NCI-H82 treated with DMSO at 0.1 percent for 48 hours (cell line): ENCODE measurements at regions not wholly inside any gene's neighbourhood (a gene's known extent, or its start where the extent isn't known, plus 50 kb on each side); places are given as distances from the start of the nearest gene placed in this dataset.

Source experiments
- DNase-seq: peaks from one replicate; lab custom pipeline; 2025; ENCODE audit not compliant: unreplicated experiment; lab: John Stamatoyannopoulos, UW

DNA sequence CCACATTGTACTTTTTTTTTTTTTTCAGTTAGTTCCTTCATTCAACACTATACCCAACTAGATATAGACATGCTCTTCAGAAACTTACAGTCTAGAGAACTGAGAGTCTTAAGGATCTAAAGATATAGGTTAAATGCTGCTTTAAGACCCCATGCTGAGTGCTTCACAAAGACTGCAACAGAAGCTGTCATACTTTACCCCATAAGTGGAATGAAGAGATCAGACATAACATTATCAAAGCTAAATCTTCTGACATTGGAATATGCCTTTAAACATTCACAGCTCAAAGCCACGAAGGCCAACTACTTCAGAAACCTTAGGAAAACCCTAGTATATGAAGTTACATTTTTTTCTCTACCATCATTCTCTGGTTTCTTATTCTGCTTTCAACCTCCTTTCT lies 666.4 kb downstream of the KCNT2 start:
- no peak for DNase-seq

DNA sequence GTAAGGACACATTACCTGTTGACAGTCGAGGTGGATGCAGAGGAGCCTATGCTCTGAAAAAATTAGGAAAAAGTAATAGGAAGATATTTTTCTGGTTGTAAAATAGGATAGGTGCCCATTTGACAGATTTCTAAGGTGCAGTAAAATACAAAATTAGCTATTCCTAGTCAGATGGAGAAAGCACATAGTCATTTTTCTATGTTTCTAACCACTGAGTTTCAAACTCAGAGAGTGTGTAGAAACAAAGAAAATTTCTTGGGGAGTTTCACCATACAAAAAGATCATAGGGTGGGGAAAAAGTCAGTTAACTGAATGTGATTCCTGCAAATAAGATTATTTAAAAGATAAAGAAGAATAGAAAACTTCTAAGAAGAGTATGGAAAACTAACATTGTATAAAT lies 666.9 kb downstream of the KCNT2 start:
- no peak for DNase-seq

DNA sequence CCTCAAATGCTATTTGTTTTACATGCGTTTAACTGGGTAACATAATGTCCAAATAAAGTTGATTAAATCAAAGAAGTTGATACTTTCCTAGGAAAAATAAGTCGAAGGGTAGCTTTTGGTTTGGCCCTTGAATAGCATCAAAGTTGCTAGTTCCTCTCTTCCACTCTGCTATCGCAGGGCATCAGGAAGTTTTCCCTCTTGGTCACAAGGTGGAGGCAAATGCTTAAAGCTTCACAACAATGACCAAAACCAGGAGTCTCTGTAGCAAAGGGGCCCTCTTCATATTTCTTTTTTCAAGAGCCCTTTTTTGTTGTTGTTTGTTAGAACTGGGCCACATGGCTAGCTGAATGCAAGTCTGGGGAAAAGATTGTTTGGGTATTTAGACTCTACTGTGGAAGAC lies 668.4 kb downstream of the KCNT2 start:
- DNase-seq, result no peak

DNA sequence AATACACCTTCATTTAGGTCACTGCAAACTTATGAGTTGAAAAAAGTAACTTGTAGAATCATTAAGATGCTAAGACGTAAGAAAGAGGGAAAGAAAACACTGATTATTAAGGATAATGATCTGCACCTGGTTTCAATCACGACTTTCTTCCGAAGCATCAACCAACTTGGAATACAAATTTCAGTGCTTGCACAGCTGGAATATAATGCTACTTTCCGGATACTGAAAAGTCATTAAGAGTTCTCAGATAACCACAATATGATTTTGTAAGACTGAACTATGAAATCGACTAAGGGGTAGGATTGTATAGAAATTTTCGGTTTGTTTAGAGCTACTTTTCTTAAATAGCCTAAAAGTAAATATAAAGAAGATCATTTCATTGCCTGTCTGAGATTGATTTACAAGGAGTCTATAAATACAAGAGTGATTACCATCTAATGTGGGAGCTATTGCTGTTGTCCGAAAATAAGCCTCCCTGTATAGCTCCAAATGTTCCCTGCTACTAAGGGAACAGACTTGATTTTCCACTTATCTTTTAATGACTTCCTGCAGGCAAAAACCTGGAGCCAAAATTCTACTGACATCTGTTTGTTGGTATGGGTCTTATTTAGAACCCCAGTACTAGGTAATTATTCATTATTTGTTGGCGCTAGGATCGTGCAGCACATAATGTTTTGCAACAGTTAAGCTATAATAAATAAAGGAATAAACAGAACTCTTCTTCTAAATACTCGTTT lies 673.3 kb downstream of the KCNT2 start:
- no peak for DNase-seq

DNA sequence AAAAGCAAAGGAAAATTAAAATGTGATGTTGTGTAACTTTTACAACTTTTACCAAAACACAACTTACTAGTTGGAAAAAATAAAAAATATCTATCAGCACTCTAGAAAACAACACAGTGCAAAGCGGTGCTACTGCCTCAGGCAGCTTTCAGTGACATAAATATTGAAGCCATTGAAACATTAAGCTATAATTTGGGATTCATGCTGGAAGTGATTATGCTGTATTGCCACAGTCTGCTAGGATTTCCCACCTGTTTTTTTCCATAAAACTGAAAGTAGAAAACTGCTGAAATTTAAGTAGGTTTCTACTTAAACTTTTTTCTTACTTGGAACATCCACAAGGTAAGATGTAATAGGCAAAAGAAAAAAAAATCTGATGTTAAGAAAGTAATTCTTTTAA lies 674.4 kb downstream of the KCNT2 start:
- no peak for DNase-seq

DNA sequence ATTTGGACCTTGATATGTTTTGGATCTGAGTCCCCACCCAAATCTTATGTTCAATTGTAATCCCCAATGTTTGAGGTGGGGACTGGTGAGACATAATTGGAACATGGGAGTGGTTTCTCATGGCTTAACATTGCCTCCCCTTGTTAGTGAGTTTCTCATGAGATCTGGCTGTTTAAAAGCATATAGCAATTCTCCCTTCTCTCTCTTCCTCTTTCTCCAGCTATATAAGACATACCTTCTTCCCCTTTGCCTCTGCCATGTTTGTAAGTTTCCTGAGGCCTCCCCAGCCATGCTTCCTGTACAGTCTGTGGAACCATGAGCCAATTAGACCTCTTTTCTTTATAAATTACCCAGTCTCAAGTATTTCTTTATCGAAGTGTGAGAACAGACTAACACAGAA lies 692.4 kb downstream of the KCNT2 start:
- no peak for DNase-seq

DNA sequence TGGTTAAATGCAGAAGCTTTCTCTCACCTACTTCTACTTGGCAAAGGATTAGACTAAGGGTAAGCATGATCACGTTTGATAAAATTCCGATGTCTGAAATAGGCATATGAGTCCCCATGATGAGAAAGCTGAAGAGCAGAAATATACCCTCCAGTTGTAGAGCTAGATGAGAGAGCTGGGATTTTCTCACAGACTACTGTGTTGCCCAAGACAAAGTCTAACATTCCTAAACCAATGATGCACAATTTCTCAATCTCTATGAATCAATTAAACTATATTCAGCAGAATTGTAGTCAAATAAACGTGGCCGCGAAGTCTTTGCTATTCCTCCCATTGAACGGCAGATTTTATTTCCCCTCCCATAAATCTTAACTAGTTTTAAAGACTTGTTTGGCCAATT lies 699.2 kb downstream of the KCNT2 start:
- no peak for DNase-seq

DNA sequence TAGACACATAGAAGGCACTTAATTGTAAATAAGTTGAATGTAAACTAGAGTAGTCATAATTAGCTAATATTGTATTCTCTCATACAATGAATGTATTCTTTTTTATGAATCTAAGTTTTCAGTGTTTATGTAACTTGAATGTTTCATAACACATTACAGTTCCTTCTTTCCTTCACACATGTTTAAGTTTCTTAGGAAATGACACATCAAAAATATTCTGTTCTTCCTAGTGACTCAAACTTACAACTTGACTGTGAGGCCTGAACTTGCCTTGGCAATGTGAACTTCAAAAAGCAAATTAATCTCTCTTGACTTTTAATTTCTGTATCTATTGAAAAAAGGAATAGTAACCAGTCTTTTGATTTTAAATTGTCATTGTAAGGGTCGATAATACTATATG lies 700.1 kb downstream of the KCNT2 start:
- DNase-seq, result no peak

DNA sequence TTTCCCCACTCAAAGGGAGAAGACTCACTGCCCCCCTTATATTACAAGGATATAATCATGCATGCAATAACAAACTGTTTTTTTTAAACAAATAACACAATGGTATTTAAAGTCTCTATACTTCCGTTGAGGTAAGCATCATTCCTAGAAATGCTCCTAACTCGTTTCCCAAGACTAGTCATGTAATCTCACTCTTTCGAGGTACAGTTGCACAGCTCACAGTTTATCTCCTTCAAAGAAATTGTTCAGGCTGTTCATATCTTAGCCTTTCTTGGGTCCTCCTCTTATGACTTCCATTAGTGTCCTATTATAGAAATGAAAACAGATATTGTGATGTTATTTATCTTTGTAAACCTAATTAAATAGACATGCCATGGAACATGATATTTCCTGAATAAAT lies 705.0 kb downstream of the KCNT2 start:
- no peak for DNase-seq

DNA sequence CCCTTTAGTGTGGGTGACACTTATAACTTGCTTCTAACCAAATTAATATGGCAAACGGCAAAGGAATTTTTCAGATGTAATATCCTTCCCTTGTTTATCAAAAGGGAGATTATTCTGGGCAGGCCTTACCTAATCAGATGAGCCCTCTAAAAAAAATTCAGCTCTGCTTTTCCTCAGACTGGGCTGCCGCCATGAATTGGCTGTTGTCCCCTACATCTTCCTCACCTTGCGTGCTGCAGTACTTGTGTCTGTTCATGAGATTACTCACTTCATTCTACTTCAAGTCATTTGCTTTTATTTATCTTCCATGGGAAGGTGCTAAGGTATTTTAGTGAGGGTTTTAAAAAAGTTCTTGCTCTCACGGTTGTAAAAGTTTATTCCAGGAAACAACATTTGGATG lies 705.5 kb downstream of the KCNT2 start:
- DNase-seq, result no peak

DNA sequence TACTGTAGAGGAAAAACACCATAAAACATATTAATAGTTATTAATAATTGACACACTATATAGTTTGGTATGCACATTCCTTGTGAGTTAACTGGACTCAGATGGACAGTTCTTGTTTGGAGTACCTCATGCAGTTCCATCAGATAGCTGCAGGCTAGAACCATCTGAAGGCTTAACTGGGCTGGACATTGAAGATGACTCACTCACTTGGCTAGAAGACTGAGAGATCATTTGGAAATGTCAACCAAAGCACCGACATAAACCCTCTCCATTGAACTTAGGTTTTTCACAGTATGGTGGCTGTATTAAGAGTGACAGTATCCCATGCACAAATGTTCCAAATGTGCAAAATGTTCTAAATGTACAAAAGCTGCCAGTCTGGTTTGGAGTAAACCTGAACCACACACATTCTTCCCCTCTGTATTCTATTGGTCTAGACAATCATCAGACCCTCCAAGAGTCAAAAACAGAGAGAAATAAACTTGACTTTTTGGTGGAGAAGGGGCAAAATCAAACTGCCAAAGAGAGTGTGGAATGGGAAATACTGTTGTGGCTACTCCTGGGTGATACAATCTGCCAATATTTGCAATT lies 708.4 kb downstream of the KCNT2 start:
- no peak for DNase-seq

DNA sequence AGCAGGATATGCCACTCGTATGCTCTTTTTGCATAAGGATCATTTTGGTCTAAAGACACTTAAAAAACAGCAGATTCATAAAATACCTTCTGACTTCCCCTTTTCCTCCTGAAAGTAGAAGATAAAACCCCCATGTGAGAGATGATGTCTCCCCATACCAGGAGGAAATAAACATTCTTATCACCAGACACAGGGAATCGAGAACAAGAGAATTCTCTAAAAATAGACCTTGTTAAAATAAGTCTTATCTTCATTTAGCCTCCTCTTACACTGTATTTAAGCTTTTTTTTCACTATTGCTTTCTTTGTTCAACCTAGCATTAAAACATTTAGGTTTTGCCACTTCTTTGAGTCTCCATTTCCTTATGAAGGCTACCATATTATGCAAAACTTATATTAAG lies 709.3 kb downstream of the KCNT2 start:
- no peak for DNase-seq

DNA sequence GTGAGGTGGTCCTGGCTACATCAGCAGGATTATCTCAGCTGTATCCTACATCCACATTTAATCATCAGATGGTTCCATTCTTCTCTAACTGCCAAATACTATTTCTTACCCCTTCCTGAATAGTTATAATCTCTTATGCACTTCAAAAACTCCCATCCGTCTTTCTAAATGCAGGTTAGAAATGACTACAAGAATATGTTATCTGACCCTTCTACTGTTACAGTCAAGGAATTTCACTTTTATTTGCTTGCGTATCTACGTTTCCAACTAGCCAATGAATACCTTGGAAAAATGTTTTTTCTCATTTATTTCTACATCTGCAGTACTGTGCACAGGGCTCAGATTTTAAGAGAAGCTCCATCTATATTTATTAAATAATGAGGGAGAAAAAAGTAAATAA lies 709.9 kb downstream of the KCNT2 start:
- DNase-seq, result no peak

DNA sequence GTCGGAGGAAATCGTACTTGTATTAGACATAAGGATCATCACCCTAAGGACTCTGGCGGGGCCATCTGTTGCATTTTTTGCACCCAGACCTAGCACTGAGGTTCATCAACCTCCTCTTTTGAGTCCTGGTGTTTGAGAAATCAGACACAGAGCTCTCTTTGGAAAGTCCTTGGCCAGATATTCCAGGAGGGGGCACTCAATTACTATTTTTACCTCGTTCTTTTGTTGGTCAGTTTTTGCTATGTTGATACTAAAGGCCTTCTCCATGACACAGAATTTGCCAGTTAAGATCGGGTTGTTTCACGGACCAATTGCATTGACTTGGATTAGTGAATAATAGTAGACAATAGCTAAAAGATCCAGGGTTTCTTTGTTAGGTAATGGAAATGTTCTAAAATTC lies 711.2 kb downstream of the KCNT2 start:
- no peak for DNase-seq

DNA sequence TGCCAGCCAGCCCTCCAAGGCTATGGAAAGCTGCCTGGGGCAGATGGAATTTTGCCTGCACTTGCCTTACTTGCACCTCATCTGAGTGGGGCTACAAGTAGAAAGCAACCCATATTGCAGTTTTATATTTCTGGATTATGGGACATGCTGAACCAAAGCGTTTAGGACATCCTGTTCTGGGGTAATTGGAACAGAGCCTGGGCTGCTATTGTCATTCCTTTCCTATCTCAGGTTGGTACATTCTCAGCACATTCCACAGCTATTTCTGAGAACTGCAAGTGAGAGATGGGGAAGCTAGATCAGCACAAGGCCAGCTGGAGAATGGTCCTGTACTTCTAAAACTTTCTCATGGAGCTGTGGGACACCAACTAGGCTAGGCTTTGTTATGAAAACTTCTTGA lies 713.8 kb downstream of the KCNT2 start:
- no peak for DNase-seq

DNA sequence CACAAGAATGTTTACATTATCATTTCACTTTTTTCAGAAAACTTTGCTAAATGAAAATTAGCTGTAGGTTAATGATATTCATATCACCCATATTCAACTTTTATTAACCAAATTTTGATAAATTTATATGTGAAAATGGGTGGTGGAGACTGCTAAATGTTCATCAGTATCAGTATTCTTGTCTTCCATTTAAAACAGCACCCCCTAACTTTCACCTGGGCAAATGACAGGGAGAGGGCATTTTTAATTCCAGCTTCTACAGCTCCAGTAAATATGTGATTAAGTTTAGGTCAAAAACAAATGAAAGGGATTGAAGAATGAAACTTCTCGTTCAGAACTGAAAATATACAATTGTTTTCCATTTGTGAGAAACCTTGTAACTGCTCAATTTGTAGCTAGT lies 722.2 kb downstream of the KCNT2 start:
- DNase-seq, result no peak

DNA sequence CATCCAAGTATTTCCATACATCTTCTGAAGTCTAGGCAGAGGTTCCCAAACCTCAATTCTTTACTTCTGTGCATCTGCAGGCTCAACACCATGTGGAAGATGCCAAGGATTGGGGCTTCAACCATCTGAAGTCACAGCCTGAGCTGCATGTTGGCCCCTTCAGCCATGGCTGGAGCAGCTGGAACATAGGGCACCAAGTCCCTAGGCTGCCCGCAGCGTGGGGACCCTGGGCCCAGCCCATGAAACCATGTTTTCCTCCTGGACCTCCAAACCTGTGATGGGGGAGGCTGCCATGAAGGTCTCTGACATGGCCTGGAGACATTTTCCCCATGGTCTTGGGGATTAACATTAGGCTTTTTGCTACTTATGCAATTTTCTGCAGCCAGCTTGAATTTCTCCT lies 729.8 kb downstream of the KCNT2 start:
- no peak for DNase-seq

DNA sequence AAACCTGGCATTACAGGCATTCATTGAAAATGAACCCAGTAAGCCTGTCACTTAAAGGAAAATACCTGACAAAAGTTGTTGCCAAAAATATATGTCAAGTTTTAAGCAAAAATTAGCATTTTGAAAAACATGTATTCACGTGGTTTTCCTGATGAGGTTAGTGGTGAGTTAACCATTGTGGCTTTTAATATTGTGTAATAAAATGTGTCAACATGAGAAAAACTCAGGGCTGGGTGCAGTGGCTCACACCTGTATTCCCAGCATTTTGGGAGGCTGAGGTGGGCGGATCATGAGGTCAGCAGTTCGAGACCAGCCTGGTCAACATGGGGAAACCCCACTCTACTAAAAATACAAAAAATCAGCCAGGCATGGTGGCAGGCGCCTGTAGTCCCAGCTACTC lies 731.4 kb downstream of the KCNT2 start:
- no peak for DNase-seq

DNA sequence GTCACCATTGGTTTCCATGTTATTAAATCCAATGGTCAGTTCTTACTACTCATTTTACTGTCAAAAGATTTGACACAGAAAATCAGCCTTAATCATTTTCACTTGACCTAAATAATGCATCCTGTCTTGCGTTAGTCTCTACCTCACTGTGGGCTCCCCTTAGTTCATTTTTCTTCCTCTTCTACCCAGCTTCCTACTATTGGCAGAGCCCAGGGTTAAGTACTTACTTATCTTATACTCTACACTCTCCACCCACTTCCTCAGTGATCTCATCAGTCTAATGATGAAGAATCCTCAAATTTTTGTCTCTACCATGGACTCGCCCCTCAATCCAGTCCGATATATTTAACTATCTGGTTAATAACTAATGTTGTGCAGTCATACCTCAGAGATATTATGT lies 735.9 kb downstream of the KCNT2 start:
- DNase-seq, result no peak

DNA sequence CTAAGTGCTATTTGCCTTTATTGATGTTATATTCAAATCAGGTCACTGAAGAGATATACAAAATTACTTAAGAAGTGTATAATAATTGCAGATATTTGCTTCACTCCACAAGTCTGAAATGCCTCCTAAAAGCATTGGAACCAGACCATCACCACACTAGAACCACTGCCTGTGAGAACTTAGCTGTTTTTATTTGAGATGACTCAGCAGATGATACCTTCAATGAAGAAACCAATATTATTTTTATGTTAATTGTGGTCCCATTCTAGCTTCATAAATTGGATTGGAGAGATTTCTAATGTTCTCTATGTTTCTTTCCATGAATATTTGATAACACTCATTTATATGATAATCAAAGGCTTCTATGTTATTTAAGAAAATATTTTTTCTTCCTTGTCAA lies 740.6 kb downstream of the KCNT2 start:
- DNase-seq, result no peak

DNA sequence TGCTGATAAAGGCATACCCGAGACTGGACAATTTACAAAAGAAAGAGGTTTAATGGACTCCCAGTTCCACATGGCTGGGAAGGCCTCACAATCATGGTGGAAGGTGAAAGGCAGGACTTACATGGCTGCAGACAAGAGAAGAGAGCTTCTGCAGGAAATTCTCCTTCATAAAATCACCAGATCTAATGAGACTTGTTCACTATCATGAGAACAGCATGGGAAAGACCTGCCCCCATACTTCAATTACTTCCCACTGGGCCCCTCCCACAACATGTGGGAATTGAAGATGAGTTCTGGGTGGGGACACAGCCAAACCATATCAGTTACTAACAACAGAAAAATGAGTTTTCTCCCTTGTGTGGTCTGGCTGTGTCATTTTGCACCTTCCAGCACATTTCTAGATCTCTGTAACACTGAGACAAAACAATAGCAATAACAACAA lies 741.4 kb downstream of the KCNT2 start:
- DNase-seq, result no peak

DNA sequence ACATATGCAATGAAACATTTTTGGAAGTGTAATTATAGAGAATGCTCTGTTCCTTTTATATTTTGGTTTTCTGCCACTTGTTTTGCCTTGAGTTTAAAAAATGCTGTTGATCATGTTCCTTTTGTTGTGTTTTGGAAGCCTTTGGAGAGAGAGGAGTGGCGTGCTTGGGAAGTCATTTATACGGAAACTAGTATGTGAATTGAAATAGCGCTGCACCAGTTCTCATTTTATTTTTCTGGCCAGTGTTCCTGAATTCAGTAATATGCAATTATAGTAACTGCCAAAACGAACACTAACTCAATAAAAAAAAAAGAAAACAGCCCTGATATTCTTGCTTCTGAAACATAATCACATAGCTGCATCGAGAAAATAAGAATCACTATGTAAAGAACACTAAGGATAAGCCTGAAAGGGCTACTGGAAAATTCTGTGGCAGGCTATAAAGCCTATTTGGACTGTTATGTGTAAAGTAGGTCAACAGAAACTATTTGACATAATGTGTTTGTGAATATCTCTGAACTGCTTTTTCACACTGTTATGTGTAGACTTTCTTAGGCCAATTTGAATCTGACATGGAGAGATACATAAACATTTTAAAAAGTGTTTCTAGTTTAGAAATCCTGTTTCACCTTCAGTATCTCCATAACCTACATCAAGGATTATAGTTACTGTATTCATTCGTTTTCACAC lies 742.0 kb downstream of the KCNT2 start:
- no peak for DNase-seq

DNA sequence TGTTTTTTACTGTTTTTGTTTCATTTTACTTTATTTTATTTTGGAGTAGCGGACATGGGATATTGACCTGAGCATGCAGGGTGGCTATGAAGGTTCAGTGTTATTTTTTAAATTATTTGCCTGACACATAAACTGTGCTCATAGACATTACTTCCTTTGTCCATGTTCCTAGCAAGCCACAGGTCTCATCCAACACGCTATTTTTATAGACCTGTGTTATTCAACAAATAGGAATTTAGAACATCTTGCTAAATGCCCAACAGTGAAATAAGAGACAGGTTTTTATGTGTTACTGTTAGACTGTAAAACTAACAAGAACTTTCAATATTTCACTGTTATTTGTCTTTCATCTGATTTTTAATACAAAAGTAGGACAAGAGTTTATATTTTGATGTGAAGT lies 756.4 kb downstream of the KCNT2 start:
- no peak for DNase-seq
